HG02852 (cell line): ENCODE measurements at regions not wholly inside any gene's neighbourhood (a gene's known extent, or its start where the extent isn't known, plus 50 kb on each side); places are given as distances from the start of the nearest gene placed in this dataset.

ENCODE experiments used
- ATAC-seq: cut with Tn5 transposase; IDR thresholded peaks from one replicate; pipeline ENCODE4 v1.9.1; 2021; ENCODE audit warnings: mild to moderate bottlenecking, moderate library complexity; ENCODE audit not compliant: unreplicated experiment

GRCh38 chr12:100675432-100675831, 101.9 kb downstream of the GAS2L3 start:
- no peak for ATAC-seq

- ATAC-seq: no peak
Measured at GRCh38 chr12:100681074-100681473, 107.6 kb downstream of the GAS2L3 start.

- ATAC-seq: no peak
Measured at GRCh38 chr12:100682178-100682577, 108.7 kb downstream of the GAS2L3 start.

GRCh38 chr12:100687686-100688085, 106.9 kb upstream of the ANO4 start:
- ATAC-seq: no peak

- ATAC-seq: no peak
Measured at GRCh38 chr12:100688451-100688864, 106.1 kb upstream of the ANO4 start.

- no peak for ATAC-seq
Measured at GRCh38 chr12:100692502-100692901, 102.1 kb upstream of the ANO4 start.

GRCh38 chr12:100698518-100698917, 96.1 kb upstream of the ANO4 start:
- ATAC-seq: no peak

- ATAC-seq: peak; percentile 69
Measured at GRCh38 chr12:100699209-100699608, 95.4 kb upstream of the ANO4 start.

- ATAC-seq: no peak
Measured at GRCh38 chr12:100703337-100703736, 91.2 kb upstream of the ANO4 start.

- no peak for ATAC-seq
Measured at GRCh38 chr12:100703868-100704267, 90.7 kb upstream of the ANO4 start.

GRCh38 chr12:100706033-100706432, 88.5 kb upstream of the ANO4 start:
- ATAC-seq: no peak

GRCh38 chr12:100708591-100708990, 86.0 kb upstream of the ANO4 start:
- no peak for ATAC-seq

GRCh38 chr12:100715976-100716944, 78.3 kb upstream of the ANO4 start:
- ATAC-seq: no peak

GRCh38 chr12:100716945-100717732, 77.4 kb upstream of the ANO4 start:
- no peak for ATAC-seq

GRCh38 chr12:100717733-100718067, 76.9 kb upstream of the ANO4 start:
- ATAC-seq: no peak

- ATAC-seq: no peak
Measured at GRCh38 chr12:100718187-100718586, 76.4 kb upstream of the ANO4 start.

GRCh38 chr12:100720016-100720654, 74.4 kb upstream of the ANO4 start:
- peak; percentile 48 for ATAC-seq

- ATAC-seq: no peak
Measured at GRCh38 chr12:100721169-100721568, 73.4 kb upstream of the ANO4 start.

- no peak for ATAC-seq
Measured at GRCh38 chr12:100724071-100724470, 70.5 kb upstream of the ANO4 start.

GRCh38 chr12:100733817-100734593, 60.6 kb upstream of the ANO4 start:
- ATAC-seq: peak; percentile 93

GRCh38 chr12:100737168-100737567, 57.4 kb upstream of the ANO4 start:
- no peak for ATAC-seq
